Fibroblast of villous mesenchyme (primary cell): ENCODE measurements at regions not wholly inside any gene's neighbourhood (a gene's known extent, or its start where the extent isn't known, plus 50 kb on each side); places are given as distances from the start of the nearest gene placed in this dataset.

Source experiments
- DNase-seq: peaks from one replicate; pipeline ENCODE4 v3.0.0-alpha.2; 2010; ENCODE audit warnings: low read depth
- H3K4me3 ChIP-seq: 2 replicates; pipeline ENCODE4 v1.5.1; 2011; ENCODE audit warnings: low read depth, mild to moderate bottlenecking, low read length
- CTCF ChIP-seq: IDR thresholded peaks from 2 replicates; pipeline ENCODE4 v1.5.1; 2012; ENCODE audit warnings: low read depth, mild to moderate bottlenecking, low read length; ENCODE audit not compliant: insufficient read depth

DNA sequence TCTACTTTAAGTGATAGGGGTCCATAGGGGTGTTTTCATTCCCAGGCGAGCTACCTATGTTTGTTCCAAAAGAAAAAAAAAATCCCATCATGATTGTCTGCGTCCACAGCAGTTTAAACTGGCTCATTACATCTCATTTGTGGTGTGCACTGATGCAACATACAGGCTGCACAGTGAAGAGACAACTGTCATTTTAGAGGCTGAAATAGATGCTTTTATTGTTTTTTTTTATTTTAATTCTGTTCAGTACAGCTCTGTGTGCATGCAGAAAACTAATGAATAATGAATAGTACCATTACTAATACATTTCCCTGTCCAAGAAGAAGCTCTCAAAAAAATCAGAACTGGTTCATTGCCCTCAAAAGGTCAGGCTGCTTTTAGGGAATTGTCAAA, 92.8 kb upstream of the ZNF516 start:
- no peak for TF ChIP-seq CTCF
- H3K4me3 ChIP-seq, result no peak overlapping the region
- no peak for DNase-seq

DNA sequence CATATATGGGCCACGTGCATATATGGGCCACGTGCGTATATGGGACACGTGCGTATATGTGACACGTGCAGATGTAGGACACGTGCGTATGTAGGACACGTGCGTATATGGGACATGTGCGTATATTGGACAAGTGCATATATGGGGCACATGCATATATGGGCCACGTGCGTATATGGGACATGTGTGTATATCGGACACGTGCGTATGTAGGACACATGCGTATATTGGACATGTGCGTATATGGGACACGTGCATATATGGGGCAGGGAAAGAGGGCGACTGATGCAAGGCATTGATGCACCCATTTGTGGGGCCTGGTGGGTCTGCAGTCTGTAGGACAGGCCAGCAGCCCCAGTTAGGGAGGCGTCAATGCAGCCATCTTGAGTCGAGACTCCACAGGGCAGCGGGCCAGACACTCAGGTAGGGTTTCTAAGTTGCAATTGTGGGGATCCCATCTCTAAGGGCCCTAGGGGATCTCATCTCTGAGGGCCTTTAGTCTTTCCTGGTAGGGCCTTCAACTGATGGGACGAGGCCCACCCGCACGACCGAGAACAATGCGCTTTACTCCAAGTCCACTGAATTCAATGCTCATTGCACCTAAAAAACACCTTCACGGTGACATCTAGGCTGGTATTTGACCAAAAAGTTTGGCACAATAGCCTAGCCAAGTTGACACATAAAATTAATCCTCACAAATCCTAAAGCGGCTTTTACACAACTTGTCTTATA, 92.3 kb upstream of the ZNF516 start:
- no peak for TF ChIP-seq CTCF
- DNase-seq, result no peak
- no peak overlapping the region for H3K4me3 ChIP-seq

DNA sequence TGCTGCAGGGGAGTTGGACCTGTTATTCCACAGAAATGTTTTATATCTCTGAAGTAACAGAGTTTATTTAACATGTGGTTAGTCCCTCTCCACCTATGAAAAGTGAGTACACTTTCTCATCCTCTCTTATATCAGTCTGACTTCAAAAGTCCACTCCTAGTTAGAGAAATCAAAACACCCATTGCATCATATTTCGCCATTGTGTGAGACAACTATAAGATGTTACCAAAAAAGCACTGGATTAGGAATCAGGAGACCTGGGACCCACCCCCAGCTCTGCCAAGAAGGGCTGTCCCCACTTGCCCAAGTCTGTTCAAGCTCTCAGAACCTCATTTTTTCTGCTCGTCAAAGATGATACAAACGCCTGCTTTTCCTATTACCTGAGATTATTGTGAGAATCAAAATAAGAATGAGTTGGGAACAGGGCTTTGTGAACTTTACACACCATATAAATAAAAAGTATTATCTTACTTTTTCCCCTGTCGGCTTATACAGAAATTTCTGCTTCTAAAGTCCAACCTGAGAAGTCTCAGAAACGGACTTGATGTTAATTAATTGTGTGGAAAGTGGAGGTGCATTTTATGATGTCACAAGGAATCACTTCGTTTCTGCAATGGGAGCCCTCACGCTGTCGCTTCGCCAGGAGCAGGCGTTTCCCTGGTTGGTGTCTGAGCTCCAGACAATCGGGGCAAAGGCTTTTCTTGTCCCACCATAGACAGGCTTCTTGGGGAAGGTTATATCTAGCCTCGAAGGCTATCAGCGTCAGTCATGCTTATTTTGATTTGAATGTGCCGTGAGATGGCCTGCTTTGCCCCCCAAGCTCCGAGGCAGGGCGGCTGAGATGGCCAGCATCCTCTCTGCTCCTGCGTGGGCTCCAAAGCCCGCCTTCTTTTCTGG, 89.6 kb upstream of the ZNF516 start:
- no peak for TF ChIP-seq CTCF
- DNase-seq, result no peak
- no peak overlapping the region for H3K4me3 ChIP-seq

DNA sequence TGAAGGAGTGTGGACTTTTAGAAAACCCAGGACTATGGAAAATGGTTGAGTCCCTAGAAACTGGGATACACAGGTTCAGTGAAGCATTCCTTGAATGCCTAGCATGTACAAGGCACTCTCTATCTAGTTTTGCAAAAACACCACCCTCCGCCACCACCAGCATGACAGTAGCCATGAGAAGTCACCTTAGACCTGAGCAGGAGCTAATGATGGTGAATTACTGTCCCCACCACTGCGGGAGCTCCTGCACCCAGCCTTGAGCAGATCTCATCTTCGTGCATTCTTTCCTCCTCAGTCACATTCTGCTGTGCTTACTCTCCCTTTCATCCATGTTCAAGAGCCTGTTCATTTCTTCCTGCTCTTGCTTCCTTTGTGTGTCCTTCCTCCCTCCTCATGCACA, 86.2 kb upstream of the ZNF516 start:
- DNase-seq, result no peak
- no peak for TF ChIP-seq CTCF
- H3K4me3 ChIP-seq, result no peak overlapping the region

DNA sequence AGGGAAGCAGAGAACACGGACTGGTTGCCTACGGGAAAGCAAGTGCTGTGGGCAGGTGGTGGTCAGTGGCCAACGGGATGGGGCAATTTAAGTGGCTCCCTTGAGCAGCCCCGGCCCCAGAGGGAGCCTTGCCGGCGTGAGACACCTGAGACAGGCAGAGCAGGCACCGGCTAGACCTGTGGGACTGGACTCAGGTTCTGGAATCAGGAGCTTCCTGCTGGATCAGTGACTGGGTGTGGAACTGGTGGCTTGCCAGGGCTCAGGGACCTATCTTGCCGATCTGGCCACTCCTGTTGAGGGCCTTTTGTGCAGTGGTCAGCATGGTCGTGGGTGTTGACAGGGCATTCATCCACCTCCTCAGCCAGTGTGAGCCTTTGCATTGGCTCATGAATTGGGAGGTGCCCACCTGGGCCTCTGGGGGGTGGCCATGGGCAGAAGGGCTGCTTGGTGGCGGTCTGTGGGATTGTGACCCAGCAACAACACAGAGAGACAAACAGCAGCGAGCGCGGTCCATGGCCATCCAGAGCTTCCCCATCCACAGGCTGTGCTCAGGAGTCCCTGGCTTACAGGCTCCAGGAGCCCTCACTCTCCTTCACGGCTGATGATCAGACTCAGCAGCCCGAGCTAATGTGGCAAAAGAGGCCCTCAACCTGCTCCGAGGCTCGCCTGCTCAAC, 85.4 kb upstream of the ZNF516 start:
- TF ChIP-seq CTCF, result no peak
- no peak overlapping the region for H3K4me3 ChIP-seq
- DNase-seq, result no peak

- no peak for TF ChIP-seq CTCF
- no peak overlapping the region for H3K4me3 ChIP-seq
- no peak for DNase-seq
Observed at GRCh38 chr18:76579301-76579695, 84.3 kb upstream of the ZNF516 start.
